ENCODE measurements at regions not wholly inside any gene's neighbourhood (a gene's known extent, or its start where the extent isn't known, plus 50 kb on each side); places are given as distances from the start of the nearest gene placed in this dataset.

DNA sequence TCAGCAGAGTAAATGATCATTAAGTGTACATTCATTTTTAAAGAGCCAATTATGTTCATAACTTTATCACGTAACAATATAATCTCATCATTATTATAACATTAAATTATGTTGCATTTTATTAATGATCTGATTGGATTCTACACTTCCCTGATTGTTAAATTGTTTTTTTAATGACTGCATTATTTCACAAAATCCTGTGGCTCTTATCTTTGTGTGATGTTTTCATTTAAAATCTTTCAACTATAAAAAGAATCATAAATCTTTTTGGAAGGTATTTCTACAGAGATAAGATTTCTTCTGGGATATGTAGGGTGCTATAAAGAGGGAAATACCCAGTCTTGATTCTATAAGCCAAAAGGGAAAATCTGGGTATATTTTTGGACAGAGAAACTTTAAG is 101.7 kb downstream of the ZIC5 start:
- Histone ChIP-seq H3K4me1 (ENCODE audit: control insufficient read depth, insufficient read depth, low read length) (no peaks in the 10 kb centered on the region), H3K36me3 (ENCODE audit: control insufficient read depth, insufficient read depth, low read length, severe bottlenecking) (no peaks in the 10 kb centered on the region), H3K9me3 (ENCODE audit: control insufficient read depth, low read length) (no peaks in the 10 kb centered on the region), H3K27me3 (replicated peaks; ENCODE audit: control insufficient read depth, insufficient read depth, low read length) (no peaks in the 10 kb centered on the region), H3K4me3 (ENCODE audit: low read length) (no peak overlapping the region), H3K9ac (ENCODE audit: low read length) (no peak overlapping the region)
- no peak for DNase-seq (ENCODE audit: low read depth)

DNA sequence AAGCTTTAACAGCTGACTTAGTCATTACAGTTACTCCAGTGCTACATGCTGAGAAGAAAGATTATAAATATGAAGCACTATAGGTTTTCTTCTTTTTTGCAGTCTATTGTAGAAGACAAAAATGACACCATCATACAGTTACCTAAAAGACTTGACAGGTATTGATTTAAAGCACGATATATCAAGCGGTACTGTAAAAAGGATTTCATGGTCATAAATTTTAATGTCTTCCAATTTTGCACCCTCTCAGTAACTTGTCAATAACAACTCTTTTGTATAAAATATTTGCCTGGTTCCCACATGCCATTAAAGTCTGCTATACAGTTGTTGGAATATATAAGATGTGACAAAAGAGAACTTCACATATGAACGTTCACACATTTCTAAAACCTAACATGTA is 102.8 kb downstream of the ZIC5 start:
- H3K9ac ChIP-seq (ENCODE audit: low read length) = no peak overlapping the region
- no peaks in the 10 kb centered on the region for H3K27me3 ChIP-seq (replicated peaks; ENCODE audit: control insufficient read depth, insufficient read depth, low read length)
- H3K36me3 ChIP-seq (ENCODE audit: control insufficient read depth, insufficient read depth, low read length, severe bottlenecking) = no peaks in the 10 kb centered on the region
- H3K9me3 ChIP-seq (ENCODE audit: control insufficient read depth, low read length) = no peaks in the 10 kb centered on the region
- H3K4me3 ChIP-seq (ENCODE audit: low read length) = no peak overlapping the region
- H3K4me1 ChIP-seq (ENCODE audit: control insufficient read depth, insufficient read depth, low read length) = no peaks in the 10 kb centered on the region
- DNase-seq (ENCODE audit: low read depth) = no peak

DNA sequence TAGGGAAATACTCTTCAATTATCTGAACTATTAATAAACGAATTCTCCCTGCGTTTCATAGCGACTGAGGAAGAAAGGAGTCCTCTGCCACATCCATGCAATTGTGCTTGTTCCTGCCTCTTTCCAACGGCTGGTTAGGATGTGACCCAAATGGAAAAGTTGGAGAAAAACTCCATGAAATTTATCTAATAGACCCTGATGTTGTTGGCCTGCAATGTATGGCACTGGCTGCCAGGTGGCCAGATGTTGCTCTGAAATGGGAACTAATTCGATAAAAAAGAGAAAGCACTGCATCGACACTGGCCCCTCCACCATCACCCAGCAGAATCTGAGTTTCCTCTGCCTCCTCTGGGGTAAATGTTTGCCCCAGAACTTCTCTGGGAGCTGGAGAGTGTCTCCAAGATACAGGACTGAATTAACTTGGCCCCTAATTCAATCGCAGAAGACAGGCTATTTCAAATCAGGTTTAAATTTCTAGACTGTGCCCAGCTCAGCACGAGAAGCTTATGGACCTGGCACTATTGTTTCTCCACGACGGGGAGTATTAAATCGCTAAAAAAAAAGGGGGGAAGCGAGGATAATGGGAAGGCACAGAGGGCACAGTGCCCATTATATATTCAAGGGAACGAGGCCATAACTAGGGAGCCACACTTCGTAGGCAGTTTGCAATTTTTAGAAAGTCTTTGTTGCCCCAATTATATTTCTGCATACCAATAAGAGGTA is 103.9 kb downstream of the ZIC5 start:
- no peak for DNase-seq (ENCODE audit: low read depth)
- no peaks in the 10 kb centered on the region for H3K9me3 ChIP-seq (ENCODE audit: control insufficient read depth, low read length)
- no peaks in the 10 kb centered on the region for H3K27me3 ChIP-seq (replicated peaks; ENCODE audit: control insufficient read depth, insufficient read depth, low read length)
- H3K9ac ChIP-seq (ENCODE audit: low read length) = no peak overlapping the region
- H3K36me3 ChIP-seq (ENCODE audit: control insufficient read depth, insufficient read depth, low read length, severe bottlenecking) = no peaks in the 10 kb centered on the region
- no peak overlapping the region for H3K4me3 ChIP-seq (ENCODE audit: low read length)
- H3K4me1 ChIP-seq (ENCODE audit: control insufficient read depth, insufficient read depth, low read length) = no peaks in the 10 kb centered on the region

DNA sequence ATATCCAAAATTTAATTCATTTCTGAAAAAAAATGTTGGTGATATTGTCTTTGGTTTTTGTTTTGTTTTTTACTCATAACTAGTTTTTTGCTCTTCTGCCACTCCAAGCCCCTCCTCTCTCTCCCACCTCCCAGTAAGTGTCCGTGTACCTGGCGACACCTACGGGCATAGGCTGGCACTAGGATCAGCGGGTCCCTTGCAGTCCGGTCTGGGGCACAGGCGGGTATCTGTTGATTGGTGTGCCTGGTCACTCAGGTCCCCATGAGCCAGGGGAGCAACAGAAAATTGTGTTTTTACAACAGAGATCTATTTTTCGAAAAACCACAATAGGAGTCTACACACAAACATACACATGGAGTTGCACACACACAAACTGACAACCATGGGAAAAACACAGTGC is 104.8 kb downstream of the ZIC5 start:
- no peaks in the 10 kb centered on the region for H3K4me1 ChIP-seq (ENCODE audit: control insufficient read depth, insufficient read depth, low read length)
- no peak overlapping the region for H3K9ac ChIP-seq (ENCODE audit: low read length)
- H3K4me3 ChIP-seq (ENCODE audit: low read length) = no peak overlapping the region
- H3K9me3 ChIP-seq (ENCODE audit: control insufficient read depth, low read length) = no peaks in the 10 kb centered on the region
- H3K36me3 ChIP-seq (ENCODE audit: control insufficient read depth, insufficient read depth, low read length, severe bottlenecking) = no peaks in the 10 kb centered on the region
- DNase-seq (ENCODE audit: low read depth) = no peak
- no peaks in the 10 kb centered on the region for H3K27me3 ChIP-seq (replicated peaks; ENCODE audit: control insufficient read depth, insufficient read depth, low read length)

DNA sequence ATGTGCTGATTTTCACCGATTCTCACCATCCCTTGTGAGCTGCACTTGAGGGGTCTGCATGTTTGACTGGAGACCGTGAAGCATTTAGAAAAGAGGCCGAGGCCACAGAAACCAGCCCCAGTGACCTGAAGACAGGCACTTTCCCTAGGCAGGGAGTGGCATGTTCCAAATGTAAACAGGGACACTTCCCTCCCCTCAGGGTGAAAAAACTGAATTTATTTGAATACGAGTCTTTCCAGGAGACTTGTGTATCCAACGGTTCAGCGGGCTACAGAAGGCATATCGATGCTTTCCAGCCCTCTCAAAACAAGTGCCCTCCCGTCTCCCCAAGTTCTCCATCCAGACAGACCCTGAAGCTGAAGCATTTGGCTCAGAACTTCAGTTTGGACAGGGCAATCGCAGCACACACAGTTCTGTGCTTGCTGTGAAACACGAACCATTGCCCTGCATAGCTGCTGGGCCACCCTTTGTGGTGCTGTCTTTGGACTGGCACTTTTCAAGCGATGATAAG is 106.1 kb downstream of the ZIC5 start:
- H3K27me3 ChIP-seq (replicated peaks; ENCODE audit: control insufficient read depth, insufficient read depth, low read length) = no peaks in the 10 kb centered on the region
- no peak overlapping the region for H3K4me3 ChIP-seq (ENCODE audit: low read length)
- DNase-seq (ENCODE audit: low read depth) = no peak
- no peaks in the 10 kb centered on the region for H3K4me1 ChIP-seq (ENCODE audit: control insufficient read depth, insufficient read depth, low read length)
- no peak overlapping the region for H3K9ac ChIP-seq (ENCODE audit: low read length)
- H3K9me3 ChIP-seq (ENCODE audit: control insufficient read depth, low read length) = no peaks in the 10 kb centered on the region
- H3K36me3 ChIP-seq (ENCODE audit: control insufficient read depth, insufficient read depth, low read length, severe bottlenecking) = no peaks in the 10 kb centered on the region

DNA sequence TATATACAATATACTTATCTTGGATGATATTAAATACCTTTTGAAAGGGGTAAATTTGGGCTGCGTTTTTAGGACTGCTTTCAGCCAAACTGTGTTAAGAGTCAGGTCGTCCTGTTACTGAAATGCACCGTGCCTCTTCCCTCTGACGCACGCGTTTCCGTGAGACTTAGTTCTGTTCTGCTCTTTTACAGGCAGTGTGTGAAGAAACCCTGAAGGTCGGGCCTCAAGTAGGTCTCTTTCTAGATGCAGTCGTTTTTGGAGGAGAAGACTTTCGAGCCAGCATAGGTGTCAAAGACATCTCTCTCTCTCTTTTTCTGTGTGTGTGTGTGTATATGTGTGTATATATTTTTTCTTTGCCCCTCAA is 107.0 kb downstream of the ZIC5 start:
- no peaks in the 10 kb centered on the region for H3K4me1 ChIP-seq (ENCODE audit: control insufficient read depth, insufficient read depth, low read length)
- no peaks in the 10 kb centered on the region for H3K27me3 ChIP-seq (replicated peaks; ENCODE audit: control insufficient read depth, insufficient read depth, low read length)
- H3K4me3 ChIP-seq (ENCODE audit: low read length) = no peak overlapping the region
- H3K9ac ChIP-seq (ENCODE audit: low read length) = no peak overlapping the region
- no peaks in the 10 kb centered on the region for H3K9me3 ChIP-seq (ENCODE audit: control insufficient read depth, low read length)
- H3K36me3 ChIP-seq (ENCODE audit: control insufficient read depth, insufficient read depth, low read length, severe bottlenecking) = no peaks in the 10 kb centered on the region
- no peak for DNase-seq (ENCODE audit: low read depth)

DNA sequence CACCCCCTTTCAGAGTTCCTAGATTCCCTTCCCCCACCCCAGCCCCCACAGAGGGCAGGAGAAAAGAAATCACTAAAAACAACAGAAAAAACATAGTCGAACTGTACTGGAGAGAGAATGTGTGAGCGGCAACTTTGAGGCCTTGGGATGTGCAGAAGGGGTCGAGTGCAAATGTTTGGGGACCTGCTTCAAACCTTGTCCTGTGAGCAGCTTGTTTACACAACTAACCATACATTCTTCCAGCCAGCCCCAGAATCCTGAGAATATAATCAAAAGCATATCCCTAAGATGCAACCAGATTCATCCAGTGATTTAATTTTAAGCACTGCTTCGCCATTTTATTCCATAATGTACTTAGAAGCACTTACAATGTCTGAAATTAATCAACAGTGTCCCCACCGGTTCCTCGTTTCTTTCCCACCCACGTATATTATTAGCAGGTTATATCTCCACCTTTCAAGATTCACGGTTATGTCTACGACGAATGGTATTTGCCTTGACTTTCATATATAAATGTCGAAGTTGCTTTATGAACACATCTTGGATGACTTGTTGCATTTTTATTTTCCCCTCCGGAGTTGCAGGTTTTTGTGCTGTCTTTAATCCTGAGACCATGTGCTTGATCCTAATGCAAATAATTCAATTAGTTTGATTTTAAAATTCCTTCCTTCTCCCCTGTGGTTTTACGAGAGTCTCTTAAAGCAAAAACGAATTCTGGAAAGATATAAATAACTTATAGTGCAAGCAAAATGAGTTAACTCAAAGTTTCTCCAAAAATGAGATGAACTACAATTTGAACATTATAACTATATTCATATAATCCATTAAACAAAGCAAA is 107.6 kb downstream of the ZIC5 start:
- H3K36me3 ChIP-seq (ENCODE audit: control insufficient read depth, insufficient read depth, low read length, severe bottlenecking) = no peaks in the 10 kb centered on the region
- H3K4me3 ChIP-seq (ENCODE audit: low read length) = no peak overlapping the region
- no peaks in the 10 kb centered on the region for H3K9me3 ChIP-seq (ENCODE audit: control insufficient read depth, low read length)
- H3K4me1 ChIP-seq (ENCODE audit: control insufficient read depth, insufficient read depth, low read length) = no peaks in the 10 kb centered on the region
- no peaks in the 10 kb centered on the region for H3K27me3 ChIP-seq (replicated peaks; ENCODE audit: control insufficient read depth, insufficient read depth, low read length)
- no peak for DNase-seq (ENCODE audit: low read depth)
- H3K9ac ChIP-seq (ENCODE audit: low read length) = no peak overlapping the region

GRCh38 chr13:99862244-99862643 is 109.3 kb downstream of the ZIC5 start:
- no peaks in the 10 kb centered on the region for H3K4me1 ChIP-seq (ENCODE audit: control insufficient read depth, insufficient read depth, low read length)
- H3K27me3 ChIP-seq (replicated peaks; ENCODE audit: control insufficient read depth, insufficient read depth, low read length) = peaks cover 4% of the 10 kb centered on the region
- no peak overlapping the region for H3K9ac ChIP-seq (ENCODE audit: low read length)
- H3K4me3 ChIP-seq (ENCODE audit: low read length) = no peak overlapping the region
- H3K9me3 ChIP-seq (ENCODE audit: control insufficient read depth, low read length) = no peaks in the 10 kb centered on the region
- H3K36me3 ChIP-seq (ENCODE audit: control insufficient read depth, insufficient read depth, low read length, severe bottlenecking) = no peaks in the 10 kb centered on the region
- no peak for DNase-seq (ENCODE audit: low read depth)

- no peak for DNase-seq (ENCODE audit: low read depth)
- no peak overlapping the region for H3K9ac ChIP-seq (ENCODE audit: low read length)
- peaks cover 4% of the 10 kb centered on the region for H3K27me3 ChIP-seq (replicated peaks; ENCODE audit: control insufficient read depth, insufficient read depth, low read length)
- H3K4me1 ChIP-seq (ENCODE audit: control insufficient read depth, insufficient read depth, low read length) = no peaks in the 10 kb centered on the region
- no peaks in the 10 kb centered on the region for H3K36me3 ChIP-seq (ENCODE audit: control insufficient read depth, insufficient read depth, low read length, severe bottlenecking)
- no peaks in the 10 kb centered on the region for H3K9me3 ChIP-seq (ENCODE audit: control insufficient read depth, low read length)
- no peak overlapping the region for H3K4me3 ChIP-seq (ENCODE audit: low read length)
Measured at GRCh38 chr13:99861771-99862170, 109.8 kb downstream of the ZIC5 start.

GRCh38 chr13:99860745-99861144 is 110.8 kb downstream of the ZIC5 start:
- no peak for DNase-seq (ENCODE audit: low read depth)
- H3K9me3 ChIP-seq (ENCODE audit: control insufficient read depth, low read length) = no peaks in the 10 kb centered on the region
- H3K27me3 ChIP-seq (replicated peaks; ENCODE audit: control insufficient read depth, insufficient read depth, low read length) = peaks cover 4% of the 10 kb centered on the region
- H3K36me3 ChIP-seq (ENCODE audit: control insufficient read depth, insufficient read depth, low read length, severe bottlenecking) = no peaks in the 10 kb centered on the region
- no peak overlapping the region for H3K9ac ChIP-seq (ENCODE audit: low read length)
- no peaks in the 10 kb centered on the region for H3K4me1 ChIP-seq (ENCODE audit: control insufficient read depth, insufficient read depth, low read length)
- H3K4me3 ChIP-seq (ENCODE audit: low read length) = no peak overlapping the region

- no peaks in the 10 kb centered on the region for H3K4me1 ChIP-seq (ENCODE audit: control insufficient read depth, insufficient read depth, low read length)
- H3K4me3 ChIP-seq (ENCODE audit: low read length) = no peak overlapping the region
- DNase-seq (ENCODE audit: low read depth) = no peak
- H3K9ac ChIP-seq (ENCODE audit: low read length) = no peak overlapping the region
- no peaks in the 10 kb centered on the region for H3K9me3 ChIP-seq (ENCODE audit: control insufficient read depth, low read length)
- no peaks in the 10 kb centered on the region for H3K36me3 ChIP-seq (ENCODE audit: control insufficient read depth, insufficient read depth, low read length, severe bottlenecking)
- peaks cover 4% of the 10 kb centered on the region for H3K27me3 ChIP-seq (replicated peaks; ENCODE audit: control insufficient read depth, insufficient read depth, low read length)
Measured at GRCh38 chr13:99859178-99860177, 112.1 kb downstream of the ZIC5 start.

Measured in adipocyte (in vitro differentiated cells).